ENCODE measurements at regions not wholly inside any gene's neighbourhood (a gene's known extent, or its start where the extent isn't known, plus 50 kb on each side); places are given as distances from the start of the nearest gene placed in this dataset.

- peak; percentile 45 for DNase-seq
Measured at GRCh38 chr1:37393173-37394120, 80.9 kb upstream of the ZC3H12A start.

GRCh38 chr1:37394574-37395464 lies 79.6 kb upstream of the ZC3H12A start:
- peak; percentile 78 for DNase-seq

GRCh38 chr1:37398096-37398495 lies 76.3 kb upstream of the ZC3H12A start:
- DNase-seq = no peak

- no peak for DNase-seq
Measured at GRCh38 chr1:37399205-37399604, 75.2 kb upstream of the ZC3H12A start.

- DNase-seq = no peak
Measured at GRCh38 chr1:37399830-37400464, 74.4 kb upstream of the ZC3H12A start.

- DNase-seq = no peak
Measured at GRCh38 chr1:37400466-37401225, 73.7 kb upstream of the ZC3H12A start.

- no peak for DNase-seq
Measured at GRCh38 chr1:37403166-37403565, 71.2 kb upstream of the ZC3H12A start.

- no peak for DNase-seq
Measured at GRCh38 chr1:37404711-37405110, 69.7 kb upstream of the ZC3H12A start.

- peak; percentile 47 for DNase-seq
Measured at GRCh38 chr1:37410105-37410504, 64.3 kb upstream of the ZC3H12A start.

GRCh38 chr1:37410815-37411214 lies 63.6 kb upstream of the ZC3H12A start:
- DNase-seq = no peak

- no peak for DNase-seq
Measured at GRCh38 chr1:37415611-37416244, 58.7 kb upstream of the ZC3H12A start.

GRCh38 chr1:37420456-37420855 lies 53.9 kb upstream of the ZC3H12A start:
- DNase-seq = no peak

- no peak for DNase-seq
Measured at GRCh38 chr1:37423810-37424209, 50.6 kb upstream of the ZC3H12A start.

- DNase-seq = no peak
Measured at GRCh38 chr1:37424523-37424922, 49.9 kb upstream of the ZC3H12A start.
